ENCODE measurements at regions not wholly inside any gene's neighbourhood (a gene's known extent, or its start where the extent isn't known, plus 50 kb on each side); places are given as distances from the start of the nearest gene placed in this dataset.
A peak's percentile ranks its signal among the peaks of the same experiment; 100 is the strongest.

DNA sequence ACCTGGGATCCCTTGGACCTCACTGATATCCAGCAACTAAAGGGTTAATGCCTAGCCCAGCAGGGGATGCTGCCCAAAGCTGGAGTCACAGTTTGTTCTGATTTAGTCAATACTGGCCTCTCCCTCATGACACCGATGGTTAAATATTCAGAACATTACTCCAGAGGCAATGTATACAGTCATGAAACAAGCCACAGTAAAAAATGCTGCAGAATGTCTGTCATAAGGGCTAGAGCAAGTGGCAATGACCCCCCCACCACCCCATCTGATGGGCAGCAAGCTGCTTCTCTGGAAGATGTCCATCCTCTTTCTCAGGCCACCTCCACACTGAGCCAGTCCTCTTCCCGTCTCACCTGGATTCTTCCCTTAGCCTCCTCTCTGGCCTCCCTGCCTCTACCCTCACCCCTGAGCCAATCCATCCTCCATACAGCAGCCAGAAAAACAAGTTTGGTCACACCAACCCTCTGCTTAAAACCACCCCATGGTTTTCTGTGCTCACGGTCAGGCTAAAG, 99.0 kb upstream of the KCNG1 start:
- DNase-seq = no peak

DNA sequence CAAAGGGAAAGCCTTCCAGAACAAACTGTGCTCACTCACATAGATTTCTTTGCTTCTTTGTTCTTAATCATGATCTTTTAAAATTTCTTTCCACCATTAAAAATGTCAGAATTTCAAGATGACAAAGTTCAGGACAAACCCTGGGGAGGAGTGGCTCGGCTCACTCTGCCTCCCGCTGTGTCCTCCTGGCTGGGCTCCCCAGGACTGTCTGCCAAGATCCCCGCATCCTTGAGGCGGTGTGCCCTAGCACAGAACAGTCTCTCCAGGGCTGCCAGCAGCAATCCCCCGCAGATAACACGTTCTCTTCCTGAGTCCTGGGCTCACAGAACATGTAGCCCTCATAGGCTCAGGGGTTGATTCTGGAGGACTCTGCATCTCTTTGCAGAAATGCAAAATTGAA, 98.4 kb upstream of the KCNG1 start:
- DNase-seq = no peak

DNA sequence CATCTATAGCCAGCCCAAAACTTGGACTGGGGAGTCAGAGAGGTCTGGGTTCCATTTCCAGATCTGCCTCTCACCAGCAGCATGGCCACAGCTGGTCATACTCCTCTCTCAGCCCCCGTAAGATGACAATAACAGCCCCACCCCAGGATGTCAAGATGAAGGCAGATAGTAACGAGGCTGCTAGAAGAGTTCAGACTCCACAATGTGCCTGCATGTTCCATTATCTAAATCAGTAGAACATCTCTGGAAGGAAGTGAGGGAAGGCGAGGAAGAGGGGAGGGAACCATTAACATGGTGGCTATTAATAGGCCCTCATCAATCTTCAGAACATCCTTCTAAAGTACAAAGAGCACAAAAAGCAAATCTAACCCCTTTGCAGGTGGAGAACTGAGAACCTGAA, 98.0 kb upstream of the KCNG1 start:
- DNase-seq = no peak

DNA sequence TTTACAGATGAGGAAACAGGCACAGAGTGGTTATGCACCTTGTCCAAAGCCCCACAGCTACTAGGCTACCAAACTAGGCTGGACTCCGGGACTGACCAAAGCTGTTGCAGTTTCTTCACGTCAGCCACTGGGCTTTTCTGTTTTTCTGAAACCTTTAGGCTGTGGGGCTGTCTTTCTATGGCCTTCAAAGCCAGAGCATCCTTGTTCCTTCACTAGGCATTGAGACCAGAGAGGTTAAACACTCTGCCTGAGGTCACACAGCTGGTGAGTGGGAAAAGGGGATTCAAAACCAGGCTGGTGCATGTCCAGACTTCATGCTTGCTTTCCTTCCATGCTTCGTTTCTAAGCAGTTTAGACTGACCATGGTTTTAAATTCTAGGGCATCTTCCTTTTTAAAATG, 97.5 kb upstream of the KCNG1 start:
- DNase-seq = no peak

DNA sequence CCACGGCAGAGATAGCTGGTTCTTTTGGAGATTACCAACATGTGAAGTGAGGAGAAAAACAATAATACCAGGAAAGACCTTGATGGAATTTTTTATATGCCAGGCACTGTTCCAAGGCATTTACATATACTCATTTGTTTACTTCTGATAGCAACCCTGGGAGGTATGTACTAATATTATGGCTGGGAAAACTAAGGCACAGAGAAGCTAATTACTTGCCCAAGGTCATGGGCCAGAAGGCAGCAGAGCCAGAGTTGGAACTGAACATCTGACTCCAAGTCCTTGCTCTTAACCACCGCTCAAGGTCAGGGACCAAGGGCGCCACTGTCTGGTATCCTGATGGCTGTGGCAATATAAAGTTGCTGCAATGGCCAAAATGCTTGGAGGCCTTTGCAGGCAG, 97.0 kb upstream of the KCNG1 start:
- no peak for DNase-seq

DNA sequence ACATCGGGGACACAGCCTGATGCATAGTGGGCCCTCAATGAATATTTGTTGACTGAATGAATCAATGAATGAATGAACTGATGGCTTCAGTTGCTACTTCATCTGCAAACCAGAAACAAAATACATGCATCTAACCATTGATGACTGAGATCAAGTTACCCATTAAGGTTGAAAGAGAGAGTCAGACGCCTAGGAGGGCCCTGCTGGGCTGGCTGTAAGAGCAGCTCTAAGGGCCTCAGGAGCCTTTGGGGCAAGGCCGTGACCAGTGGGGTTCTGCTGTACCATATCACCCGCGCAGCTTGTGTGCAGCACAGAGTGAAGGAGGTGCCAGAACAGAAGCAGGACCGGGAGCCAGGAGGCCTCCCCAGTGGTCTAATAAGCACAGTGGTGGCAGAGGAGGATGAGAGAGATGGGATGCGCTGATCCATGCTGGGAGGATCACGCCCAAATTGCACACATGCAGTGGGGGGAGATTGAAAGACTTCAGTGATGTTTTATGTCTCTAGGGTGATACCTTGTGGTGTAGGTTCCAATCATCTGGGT, 96.1 kb upstream of the KCNG1 start:
- no peak for DNase-seq

DNA sequence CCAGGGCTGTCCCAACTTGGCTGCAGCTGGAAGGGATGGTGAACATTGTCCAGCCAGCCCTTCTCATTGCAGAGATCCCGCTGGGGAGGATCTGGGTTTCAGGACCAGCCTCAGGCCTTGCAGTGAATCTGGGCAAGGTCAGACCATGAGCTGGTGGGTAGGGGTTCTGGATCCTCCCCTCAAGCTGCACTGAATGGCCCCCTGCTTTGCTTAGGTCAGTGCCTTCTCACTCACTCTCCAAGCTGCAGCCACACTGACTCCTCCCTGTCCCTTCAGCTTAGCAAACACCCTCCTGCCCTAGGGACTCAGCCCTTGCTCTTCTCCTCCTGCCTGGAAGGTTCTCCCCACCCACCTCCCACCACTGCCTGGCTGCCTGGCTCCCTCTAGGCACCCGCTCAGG, 95.3 kb upstream of the KCNG1 start:
- DNase-seq = no peak

DNA sequence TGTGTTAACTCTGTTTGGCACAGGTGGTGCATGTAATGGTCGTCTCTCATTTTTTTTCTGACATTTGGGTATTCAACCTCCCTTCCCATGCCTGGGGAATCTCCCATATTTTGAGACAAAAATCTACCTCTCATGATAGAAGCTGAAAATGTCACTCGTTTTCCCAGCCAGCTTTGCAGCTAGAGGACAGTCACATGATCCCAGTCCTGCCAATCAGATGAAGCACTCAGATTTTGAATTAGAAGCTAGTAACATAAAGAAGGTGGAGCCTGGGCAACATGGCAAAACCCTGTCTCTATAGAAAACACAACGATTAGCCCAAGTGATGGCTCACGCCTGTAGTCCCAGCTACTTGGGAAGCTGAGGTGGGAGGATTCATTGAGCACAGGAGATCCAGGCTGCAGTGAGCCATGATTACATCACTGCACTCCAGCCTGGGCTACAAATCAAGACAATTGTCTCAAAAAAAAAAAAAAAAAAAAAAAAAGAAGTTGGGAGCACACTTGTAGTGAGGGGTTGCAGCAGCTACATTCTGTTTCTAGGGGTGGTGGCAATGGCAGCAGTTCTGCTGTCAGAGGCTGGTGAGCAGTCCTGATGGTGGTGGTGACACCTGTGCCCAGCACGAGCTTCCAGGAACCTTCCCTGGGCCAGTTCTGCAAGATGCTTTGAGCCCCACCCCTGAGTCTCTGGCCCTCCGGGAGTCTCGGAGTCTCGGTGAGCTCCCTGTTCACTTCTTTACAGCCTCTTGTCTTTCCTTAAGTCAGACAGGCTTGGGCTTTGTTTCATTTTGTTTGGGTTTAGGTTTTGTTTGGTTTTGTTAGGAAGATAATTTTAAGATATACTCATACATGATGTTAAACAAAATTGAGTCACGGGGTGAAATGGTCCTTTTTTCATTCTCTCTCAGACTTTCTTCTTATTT, 94.1 kb upstream of the KCNG1 start:
- DNase-seq = no peak

DNA sequence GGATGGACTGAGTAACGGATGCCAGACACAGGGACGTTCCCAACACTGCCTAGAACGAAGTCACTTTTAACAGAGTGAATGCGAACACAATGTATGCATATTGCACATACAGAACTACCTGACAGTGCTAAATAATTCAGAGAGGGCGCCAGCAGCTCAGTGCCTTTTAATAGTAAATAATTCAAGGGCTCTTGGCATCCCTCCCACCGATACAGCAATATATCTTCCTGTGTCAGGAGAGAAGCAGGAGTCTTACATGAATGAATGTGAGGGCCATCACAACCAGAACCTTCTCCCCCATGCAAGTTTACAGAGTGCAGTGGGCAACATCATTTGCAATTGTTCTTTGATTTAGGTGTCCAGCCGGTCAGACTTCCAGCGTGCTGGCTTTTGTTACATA, 88.4 kb upstream of the KCNG1 start:
- no peak for DNase-seq

DNA sequence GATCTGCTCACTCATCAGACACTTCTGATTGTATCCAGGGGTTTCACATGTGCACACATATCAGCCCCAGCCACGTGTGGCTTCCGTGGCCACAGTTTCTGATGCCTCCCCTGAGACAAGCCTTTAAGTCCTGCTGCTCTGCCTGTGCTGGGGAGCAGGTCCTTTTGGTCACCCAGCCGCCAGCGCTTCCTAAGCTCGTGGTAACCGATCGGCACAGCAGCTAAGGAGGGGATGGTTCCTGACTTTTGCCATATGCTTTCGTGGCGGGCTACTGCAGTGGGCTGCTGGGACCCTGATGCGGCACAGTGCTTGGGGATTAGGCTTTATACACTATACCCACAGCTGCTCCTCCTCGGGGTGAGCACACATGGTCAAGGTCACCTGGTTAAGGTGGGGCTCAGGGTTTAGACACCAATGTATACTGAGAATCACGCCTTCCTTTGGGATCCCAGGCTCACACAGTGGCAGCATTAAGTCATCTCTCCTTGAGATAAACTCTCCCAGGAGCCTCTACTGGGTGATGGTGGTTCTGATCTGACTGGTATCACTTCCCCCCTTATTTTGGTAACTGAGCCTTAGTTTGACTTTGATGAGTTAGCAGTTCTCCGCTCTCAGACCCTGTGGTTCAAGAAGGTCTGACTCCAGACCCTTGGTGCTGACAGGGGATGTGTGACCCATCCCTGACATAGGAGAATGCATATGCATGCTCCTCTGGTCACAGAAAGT, 85.9 kb upstream of the KCNG1 start:
- DNase-seq = no peak

DNA sequence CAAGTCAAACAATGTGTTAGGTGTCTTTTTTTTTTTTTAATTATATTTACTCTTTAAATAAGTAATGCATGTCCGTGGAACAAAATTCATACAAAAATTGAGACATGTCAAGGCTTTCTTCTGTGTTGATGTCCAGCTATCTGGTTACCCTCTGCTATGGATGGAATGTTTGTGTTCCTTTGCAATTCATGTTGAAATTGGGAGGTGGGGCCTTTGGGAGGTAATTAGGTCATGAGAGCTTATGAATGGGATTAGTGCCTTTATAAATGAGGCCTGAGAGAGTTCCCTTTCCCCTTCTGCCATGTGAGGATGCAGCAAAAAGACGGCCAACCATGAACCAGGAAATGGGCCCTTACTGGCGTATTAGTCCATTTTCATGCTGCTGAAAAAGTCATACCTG, 83.1 kb upstream of the KCNG1 start:
- DNase-seq = no peak

DNA sequence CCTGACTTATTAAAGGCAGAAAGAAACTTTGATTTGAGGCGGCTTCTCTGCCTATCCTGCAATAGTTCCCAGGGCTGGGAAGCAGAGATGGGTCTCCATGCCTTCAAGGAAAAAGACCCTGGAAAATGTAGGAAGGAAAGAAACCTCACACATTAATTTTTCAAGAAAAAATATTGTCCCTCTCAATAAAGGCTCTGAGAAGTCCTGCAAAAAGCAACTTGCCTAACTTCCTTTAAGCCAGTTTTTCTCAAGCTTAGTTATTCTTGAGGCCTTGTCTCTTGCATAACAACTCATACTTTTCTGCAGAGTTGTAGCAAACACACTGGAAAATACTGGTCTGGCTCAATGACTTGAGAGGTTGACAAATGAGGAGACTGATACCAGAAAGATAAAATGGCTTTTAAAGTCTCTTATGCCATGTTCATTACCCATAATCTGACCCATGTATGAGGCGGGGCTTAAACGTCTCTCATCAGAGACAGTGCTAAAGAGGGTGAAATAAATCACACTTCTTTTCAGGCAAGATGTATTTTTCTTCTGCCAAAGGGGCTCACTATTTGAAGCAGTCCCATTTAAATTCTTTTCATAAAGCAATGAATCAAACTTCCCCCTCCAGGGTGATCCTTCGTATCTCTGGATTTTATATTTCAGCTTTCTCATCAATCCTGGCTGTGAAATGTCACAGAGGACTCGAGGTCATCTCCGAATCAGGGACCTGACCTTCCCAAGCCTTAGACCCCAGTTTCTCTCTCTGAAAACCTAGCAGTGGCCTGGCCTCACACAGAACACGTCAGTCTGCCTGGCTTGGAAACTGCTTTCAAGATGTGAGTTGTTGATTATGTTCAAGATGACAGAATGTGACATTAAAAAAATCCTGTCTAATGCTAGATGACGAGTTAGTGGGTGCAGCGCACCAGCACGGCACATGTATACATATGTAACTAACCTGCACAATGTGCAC, 82.3 kb upstream of the KCNG1 start:
- DNase-seq = no peak

DNA sequence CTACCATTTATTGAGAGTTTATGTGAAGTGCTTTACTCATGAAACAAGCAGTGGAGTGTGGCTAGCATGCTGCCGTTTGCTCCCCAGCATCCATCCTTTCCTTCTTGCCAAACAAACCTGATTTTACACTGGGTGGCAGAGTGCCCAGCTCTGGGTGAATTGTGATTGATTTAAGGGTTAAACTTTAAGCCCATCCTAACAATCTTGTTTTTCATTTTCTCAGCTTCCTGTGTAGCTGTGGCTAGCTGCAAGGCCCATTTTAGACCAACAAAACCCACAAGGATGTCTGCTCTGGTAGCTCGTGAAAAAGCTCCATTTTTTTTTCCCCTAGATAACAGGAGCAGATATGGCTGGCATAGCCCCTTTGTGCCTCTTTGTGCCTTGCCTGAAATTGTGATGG, 77.7 kb upstream of the KCNG1 start:
- DNase-seq = no peak

DNA sequence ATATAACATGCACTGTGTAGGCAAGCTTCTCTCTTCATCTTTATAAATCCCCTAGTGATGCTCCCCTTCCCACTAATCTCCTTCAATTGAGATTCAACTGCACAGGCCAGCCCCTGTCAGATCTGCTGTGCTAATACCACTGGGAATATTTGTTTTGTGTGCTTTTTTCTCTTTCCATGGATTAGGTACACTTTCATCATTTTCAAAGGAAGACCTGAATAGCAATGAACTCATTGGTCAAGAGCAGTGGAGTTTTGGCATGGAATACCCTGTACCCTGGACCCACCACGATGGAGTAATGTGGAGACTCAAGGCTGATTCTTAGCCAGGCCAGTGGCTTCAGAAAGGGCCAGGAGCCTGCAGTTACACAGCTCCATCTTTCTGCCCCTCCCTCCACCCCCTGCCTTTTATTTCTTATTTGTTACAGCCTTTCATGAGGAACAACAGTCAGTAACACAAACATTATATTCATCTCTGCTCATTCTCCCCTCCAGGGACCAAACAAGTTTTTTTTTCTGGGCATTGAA, 75.4 kb upstream of the KCNG1 start:
- no peak for DNase-seq

DNA sequence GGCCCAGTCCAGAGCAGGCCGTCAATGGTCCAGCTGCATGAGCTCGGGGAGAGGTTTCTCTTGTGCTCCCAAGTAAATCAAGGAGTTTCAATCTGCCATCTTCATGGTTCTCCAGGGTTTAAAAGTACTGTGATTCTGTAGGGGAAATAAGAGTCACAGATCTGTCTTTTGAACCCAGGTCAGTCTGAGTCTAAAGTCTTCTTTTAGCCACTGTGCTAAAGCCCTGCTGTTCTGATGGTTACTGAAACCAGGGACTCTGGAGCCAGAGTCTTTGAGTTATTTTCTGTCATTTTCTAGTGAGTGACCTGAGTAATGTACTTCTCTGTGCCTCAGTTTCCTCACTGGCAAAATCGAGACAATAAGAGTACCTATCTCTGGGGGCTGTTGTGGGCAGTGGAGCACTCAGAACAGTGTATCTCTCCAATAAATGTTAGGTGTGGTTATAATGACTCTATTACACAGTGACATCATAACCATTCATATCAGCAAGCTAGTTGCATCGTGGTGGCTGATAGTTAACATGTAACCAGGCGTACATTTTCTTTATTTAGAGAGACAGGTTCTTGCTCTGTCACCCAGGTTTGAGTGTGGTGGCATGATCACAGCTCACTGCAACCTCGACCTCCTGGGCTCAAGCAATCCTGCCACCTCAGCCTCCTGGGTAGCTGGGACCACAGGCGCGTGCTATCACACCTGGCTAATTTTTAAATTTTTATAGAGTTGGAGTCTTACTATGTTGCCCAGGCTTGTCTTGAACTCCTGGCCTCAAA, 74.6 kb upstream of the KCNG1 start:
- DNase-seq = no peak

DNA sequence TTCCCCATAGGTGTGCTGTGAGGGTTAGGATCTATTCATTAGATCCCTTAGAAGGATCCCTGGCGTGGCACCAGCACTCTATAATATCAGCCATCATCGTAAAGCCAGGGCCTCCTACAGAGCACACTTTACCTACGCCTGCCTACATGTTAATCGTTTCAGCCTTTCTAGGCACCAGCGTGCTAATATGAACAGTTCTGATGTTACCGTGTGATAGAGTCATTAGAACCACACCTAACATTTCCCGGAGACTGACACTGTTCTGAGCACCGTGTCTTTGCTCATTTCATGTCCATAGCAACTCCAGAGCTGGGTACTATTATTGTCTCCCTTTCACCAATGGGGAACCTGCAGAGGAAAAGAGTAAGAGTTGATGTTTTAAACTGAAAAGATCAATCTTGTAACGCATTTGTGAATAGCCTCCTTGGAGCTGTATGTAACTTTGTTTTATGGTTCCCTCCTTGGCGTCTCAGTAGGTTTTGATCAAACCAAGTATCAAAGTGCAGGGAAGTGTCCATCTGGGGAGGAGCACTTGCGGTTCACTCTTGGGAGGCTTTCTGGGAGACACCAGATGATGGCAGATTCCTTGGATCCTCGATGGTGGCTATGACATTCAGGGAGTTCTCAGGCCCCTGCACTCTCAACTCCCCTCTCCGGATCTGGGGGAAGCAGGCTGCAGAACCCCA, 73.8 kb upstream of the KCNG1 start:
- DNase-seq = no peak

DNA sequence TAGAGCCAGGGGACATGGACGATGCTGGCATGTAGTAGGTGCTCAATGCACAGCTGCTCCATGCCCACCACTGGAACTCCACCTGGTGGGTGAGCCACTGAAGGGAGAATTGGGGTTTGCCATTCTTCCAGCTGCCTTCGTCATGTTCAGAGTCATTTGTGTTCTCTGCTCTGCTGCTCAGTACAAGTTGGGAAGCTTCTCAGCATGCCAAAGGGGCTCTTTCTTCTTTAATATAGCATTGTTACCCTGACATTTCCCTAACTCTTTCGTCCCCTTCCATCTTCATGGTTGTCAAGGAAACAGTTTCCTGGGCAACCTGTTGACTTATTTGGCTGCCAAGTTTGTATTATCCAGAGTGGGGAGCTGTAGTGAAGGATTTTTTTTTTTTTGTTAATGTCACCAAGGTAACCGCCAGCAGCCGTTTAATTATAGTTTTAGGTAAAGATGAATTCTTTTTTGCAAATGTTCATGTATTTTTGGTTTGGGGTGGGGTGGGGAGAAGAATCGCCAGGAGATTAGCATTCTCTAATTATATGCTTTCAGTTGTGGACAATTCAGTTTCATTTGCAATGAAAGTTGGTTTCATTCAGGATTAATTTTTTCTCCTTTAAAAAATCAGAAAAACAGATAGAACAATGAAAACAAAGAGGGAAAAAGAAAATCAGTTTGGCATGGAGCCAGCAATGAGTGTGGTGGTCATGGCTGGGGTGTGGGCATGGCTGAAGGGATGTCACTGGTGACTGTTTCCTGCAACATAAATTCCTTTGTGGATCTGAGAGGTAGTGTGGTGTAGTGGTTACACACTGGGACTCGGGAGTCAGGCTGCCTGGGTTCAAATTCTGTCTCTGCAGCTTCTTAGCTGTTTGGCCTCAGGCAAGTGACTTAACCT, 73.0 kb upstream of the KCNG1 start:
- DNase-seq = peak; percentile 34

DNA sequence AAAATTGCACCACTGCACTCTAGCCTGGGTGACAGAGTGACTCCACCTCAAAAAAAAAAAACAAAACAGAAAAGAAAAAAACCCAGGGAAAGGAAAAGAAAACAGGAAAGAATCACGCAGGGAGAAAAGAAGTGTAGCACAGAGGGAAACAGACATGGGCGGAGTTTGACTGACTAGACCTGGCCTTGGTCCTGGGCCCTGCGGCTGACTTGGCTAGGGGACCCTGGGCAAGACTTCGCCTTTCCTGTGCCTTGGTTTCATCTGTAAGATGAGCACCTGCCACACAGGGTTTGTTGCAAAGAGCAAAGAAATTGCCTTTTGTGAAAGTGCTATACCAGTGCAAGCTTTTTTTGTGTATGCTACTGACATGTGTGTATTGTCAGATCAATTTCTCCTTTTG, 71.3 kb upstream of the KCNG1 start:
- no peak for DNase-seq

DNA sequence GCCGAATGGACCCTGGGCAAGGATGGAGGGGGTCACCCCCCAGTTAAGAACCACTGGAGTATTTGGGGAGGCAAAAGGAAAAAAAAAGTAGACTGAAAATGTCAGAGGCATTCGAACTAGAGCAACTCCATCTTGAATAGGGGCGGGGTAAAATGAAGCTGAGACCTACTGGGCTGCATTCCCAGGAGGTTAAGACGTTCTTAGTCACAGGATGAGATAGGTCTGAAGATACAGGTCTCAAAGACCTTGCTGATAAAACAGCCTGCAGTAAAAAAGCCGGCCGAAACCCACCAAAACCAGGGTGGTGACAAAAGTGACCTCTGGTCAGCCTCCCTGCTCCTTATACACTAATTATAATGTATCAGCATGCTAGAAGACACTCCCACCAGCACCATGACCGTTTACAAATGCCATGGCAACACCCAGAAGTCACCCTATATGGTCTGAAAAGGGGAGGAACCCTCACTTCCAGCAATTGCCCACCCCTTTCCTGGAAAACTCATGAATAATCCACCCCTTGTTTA, 70.4 kb upstream of the KCNG1 start:
- DNase-seq = no peak

DNA sequence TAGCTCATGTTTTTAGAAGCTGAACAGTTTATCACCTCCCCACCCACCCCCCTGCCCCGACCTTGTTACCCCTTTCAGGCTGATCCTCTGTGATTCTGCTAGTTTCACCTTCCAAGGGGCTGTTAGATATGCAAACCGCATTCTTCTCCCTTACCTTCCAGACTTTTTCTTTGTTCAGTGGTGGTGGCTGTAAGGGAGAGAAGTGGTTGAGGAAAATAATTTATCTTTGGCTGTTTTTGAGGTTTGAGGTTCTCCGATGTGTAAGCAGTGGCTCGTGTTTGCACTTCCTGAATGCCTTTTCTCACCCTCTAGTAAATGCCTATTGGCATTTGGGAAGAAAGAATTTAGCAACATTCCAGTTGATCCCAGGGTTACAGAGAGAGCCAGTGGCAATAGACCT, 69.4 kb upstream of the KCNG1 start:
- DNase-seq = no peak
